ENCODE measurements at regions not wholly inside any gene's neighbourhood (a gene's known extent, or its start where the extent isn't known, plus 50 kb on each side); places are given as distances from the start of the nearest gene placed in this dataset.

DNA sequence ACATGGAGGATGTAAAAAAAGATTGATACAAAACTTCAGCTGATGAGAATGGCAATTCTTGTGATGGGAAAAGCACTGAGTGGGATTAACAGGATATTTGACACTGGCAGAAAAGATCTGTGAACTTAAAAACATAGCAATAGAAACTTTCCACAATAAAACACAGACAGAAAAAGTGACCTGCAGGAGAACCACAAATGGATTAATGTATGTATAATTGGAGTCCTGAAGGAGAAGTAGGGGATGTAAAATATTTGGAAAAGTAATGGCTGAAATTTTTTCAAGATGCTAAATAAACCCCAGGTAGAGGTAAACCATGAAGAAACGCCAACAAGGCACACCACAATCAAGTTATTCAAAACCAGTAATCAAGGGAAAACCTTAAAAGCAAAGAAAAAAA is 130.8 kb upstream of the C14orf180 start:
- no peak for DNase-seq (ENCODE audit: low read depth)
- H3K4me3 ChIP-seq (ENCODE audit: low read depth, low read length), result no peak overlapping the region
- TF ChIP-seq, protein P1, sequence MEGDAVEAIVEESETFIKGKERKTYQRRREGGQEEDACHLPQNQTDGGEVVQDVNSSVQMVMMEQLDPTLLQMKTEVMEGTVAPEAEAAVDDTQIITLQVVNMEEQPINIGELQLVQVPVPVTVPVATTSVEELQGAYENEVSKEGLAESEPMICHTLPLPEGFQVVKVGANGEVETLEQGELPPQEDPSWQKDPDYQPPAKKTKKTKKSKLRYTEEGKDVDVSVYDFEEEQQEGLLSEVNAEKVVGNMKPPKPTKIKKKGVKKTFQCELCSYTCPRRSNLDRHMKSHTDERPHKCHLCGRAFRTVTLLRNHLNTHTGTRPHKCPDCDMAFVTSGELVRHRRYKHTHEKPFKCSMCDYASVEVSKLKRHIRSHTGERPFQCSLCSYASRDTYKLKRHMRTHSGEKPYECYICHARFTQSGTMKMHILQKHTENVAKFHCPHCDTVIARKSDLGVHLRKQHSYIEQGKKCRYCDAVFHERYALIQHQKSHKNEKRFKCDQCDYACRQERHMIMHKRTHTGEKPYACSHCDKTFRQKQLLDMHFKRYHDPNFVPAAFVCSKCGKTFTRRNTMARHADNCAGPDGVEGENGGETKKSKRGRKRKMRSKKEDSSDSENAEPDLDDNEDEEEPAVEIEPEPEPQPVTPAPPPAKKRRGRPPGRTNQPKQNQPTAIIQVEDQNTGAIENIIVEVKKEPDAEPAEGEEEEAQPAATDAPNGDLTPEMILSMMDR (conservative IDR thresholded peaks at IDR 0.05; ENCODE audit: low read depth, low read length), result no peak

DNA sequence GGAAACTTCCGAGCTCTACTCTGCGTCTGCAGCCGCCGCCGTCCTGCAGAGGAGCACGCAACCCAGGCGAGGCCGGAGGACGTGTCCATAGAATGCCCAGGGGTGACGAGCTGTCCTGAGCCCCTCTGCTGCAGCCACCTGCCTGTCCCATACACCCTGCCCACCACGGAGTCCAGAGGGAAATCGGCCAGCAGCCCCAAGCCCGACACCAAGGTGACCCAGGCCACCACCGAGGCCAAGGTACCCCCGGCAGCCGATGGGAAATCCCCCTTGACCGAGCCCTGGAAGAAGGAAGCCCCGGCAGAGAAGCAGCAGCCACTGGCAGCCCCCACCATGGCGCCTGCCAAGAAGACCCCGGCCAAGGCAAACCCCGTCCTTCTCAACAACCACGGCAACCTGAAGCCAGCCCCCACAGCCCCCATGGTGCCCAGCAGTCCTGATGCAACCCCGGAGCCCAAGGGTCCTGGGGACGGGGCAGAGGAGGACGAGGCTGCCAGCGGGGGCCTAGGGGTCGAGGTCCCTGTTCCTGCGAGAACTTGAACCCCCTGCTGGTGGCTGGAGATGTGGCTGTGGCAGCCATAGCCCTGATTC is 128.7 kb upstream of the C14orf180 start:
- TF ChIP-seq, protein P1 (conservative IDR thresholded peaks at IDR 0.05; ENCODE audit: low read depth, low read length), result no peak
- no peak for DNase-seq (ENCODE audit: low read depth)
- H3K4me3 ChIP-seq (ENCODE audit: low read depth, low read length), result no peak overlapping the region

DNA sequence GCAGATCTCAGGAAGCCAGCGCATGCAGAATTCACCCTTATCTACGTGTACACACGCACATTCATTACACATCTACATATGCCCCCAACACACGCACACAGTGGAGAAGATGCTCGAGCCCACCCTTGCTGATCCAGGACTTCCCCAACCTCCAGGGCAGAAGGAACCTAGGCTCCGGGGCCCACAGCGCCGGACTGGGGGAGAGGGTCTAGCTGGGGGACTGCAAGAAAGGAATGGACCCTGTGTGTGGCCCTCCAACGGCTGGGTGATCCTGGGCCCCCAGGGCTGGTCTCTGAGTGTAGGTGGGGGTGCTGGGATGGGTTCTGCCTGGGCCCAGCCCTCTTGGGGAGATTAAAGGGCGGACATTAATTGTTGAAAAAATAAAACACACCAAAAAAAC is 128.1 kb upstream of the C14orf180 start:
- no peak for DNase-seq (ENCODE audit: low read depth)
- no peak overlapping the region for H3K4me3 ChIP-seq (ENCODE audit: low read depth, low read length)
- TF ChIP-seq, protein P1 (conservative IDR thresholded peaks at IDR 0.05; ENCODE audit: low read depth, low read length), result no peak

DNA sequence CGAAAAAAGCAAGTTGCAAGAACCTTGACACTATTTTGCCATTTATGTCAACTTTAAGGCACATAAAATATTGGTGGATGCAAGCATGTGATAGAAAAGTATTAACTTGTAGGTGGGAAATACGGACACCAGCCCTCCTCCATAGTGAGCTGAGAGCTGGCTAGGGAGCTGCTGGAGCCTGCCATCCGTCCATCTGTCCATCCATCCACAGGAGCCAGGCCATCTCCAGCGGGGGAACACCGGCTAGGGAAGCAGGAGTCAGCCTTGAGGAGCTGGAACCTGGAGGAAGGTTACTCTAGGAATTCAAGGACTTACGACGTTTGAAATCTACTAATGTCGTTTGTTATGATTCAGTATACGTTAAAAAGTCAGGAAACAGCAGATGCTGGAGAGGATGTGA is 120.7 kb upstream of the C14orf180 start:
- TF ChIP-seq, protein P1 (conservative IDR thresholded peaks at IDR 0.05; ENCODE audit: low read depth, low read length), result no peak
- no peak for DNase-seq (ENCODE audit: low read depth)
- no peak overlapping the region for H3K4me3 ChIP-seq (ENCODE audit: low read depth, low read length)

DNA sequence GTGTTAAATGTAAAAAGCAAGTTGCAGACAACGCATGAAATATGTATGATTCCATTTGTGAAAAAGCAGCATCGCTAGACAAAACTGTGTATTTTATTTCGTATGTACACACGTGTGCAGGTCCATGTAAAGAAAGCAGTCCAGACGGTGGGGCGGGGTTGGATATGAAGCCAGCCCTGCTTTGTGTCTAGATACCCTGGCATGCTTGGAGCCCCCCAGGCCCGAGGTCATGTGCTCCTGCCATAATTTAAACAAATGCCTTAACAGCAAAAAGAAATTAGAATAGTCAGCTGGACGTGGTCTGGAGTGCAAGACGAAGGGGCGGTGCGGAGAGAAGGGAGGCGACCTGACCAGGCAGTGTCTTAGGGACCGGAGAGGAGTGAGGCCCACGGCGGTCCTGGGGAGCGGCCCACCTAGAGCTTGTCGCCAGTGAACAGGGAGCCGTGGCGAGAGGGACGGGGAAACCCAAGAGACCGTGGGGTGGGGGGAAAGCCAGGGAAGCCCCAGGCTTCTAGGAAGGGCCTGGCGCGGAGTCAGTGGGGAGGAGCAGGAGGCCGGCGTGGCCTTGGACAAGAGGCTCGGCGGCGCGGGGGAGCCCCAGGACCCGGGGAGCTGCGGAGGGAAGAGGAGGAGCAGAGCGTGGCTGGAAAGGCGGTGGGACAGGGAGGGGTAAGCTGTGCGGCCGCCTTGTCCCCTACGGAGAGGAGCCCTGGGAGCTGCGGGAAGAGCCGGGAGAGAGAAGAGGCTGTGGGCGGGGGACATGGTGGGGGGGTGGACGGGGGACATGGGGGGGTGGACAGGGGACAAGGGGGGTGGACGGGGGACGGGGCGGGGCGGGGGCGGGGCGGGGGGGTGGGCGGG is 118.5 kb upstream of the C14orf180 start:
- no peak for DNase-seq (ENCODE audit: low read depth)
- TF ChIP-seq, protein P1 (conservative IDR thresholded peaks at IDR 0.05; ENCODE audit: low read depth, low read length), result no peak
- no peak overlapping the region for H3K4me3 ChIP-seq (ENCODE audit: low read depth, low read length)

DNA sequence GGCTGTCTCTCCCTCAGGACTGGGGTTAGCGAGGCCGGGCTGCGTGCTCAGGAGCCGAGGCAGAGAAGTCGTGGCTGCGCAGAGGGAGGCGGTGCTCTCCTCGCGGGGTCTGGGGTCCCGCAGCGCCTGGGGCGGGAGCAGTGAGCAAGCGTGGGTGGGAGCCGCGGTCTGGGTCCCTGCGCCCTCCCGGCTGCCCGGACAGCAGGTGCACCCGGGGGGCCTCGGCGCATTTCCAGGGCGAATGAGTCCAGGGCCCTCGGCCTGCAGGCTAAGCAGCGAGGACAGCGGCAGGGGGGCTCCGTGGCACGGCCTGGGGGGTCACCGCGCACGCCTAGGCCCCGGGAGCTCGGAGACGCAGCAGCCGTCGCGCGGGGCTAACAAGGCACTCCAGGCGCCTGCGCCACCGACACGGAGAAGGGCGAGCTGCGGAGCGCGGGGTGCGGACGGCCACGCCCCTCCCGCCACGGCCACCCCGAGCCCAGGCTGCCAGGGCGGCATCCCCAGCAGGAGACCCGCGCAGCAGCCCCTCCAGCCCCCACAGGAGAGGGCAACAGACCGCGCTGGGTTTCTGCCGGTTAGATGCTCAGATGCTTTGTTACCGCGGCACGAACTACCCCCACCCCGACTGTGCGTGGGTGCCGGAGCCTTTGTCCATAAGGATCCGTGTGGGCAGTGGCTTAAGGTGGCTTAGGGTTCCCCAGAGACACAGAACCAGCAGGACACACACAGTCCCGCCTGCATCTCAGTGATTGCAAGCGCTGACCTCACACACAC is 117.7 kb upstream of the C14orf180 start:
- no peak for DNase-seq (ENCODE audit: low read depth)
- TF ChIP-seq, protein P1 (conservative IDR thresholded peaks at IDR 0.05; ENCODE audit: low read depth, low read length), result no peak
- H3K4me3 ChIP-seq (ENCODE audit: low read depth, low read length), result no peak overlapping the region

Measured in epithelial cell of proximal tubule (primary cell).